DMS53 treated with DMSO at 0.1 percent for 48 hours (cell line): ENCODE measurements at regions not wholly inside any gene's neighbourhood (a gene's known extent, or its start where the extent isn't known, plus 50 kb on each side); places are given as distances from the start of the nearest gene placed in this dataset.
"Not testable (repeated sequence)": the region's sequence is repeated elsewhere in the genome, so short reads cannot be mapped to it uniquely, and the experiment has no call there.

Experiments
- DNase-seq: peaks from one replicate; lab custom pipeline; 2025; ENCODE audit not compliant: unreplicated experiment; lab: John Stamatoyannopoulos, UW

- DNase-seq, result no peak
These were observed 344.6 kb downstream of the MMUT start for GRCh38 chr6:49118478-49118877.

- no peak for DNase-seq
These were observed 352.1 kb downstream of the MMUT start for GRCh38 chr6:49110916-49111315.

GRCh38 chr6:49097664-49098063, 365.4 kb downstream of the MMUT start:
- not testable (repeated sequence) for DNase-seq

- DNase-seq, result no peak
These were observed 365.9 kb downstream of the MMUT start for GRCh38 chr6:49097116-49097515.

GRCh38 chr6:49088631-49089030, 374.4 kb downstream of the MMUT start:
- no peak for DNase-seq

DNA sequence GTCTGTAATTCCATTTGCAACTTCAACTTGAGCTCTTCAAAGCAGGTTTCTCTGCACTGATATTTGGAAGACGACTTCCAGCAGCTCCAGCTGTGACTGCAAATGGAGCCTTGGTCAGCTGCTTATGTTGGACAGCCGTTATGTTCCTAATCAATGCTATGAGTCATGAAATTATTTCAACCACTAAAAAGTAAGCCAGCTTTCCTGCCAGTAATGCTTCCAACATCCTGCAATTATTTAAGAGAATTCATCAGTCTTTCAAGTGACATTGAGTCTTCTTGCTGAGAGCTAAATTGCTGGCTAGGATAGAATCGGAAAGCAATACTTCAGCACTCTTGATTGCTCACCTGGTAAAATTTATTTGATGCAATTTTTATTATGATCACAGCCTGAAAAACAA, 375.7 kb downstream of the MMUT start:
- no peak for DNase-seq

GRCh38 chr6:49082611-49083010, 380.4 kb downstream of the MMUT start:
- DNase-seq, result no peak

- DNase-seq, result no peak
These were observed 390.0 kb downstream of the MMUT start for GRCh38 chr6:49072885-49073620.

- DNase-seq, result no peak
These were observed 390.9 kb downstream of the MMUT start for GRCh38 chr6:49072146-49072545.

- DNase-seq, result no peak
These were observed 392.6 kb downstream of the MMUT start for GRCh38 chr6:49070411-49070810.

GRCh38 chr6:49054311-49054710, 408.7 kb downstream of the MMUT start:
- no peak for DNase-seq

DNA sequence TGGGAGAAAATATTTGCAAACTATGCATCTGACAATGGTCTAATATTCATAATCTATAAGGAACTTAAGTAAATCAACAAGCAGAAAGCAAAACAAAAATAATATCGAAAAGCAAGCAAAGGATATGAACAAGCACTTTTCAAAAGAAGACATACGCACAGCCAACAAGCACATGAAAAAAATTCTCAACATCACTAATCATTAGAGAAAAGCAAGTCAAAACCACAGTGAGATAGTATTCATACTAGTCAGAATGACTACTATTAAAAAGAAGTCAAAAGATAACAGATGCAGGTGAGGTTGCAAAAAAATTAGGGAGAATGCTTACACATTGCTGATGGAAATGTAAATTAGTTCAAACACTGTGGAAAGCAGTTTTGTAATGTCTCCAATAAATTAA, 410.2 kb downstream of the MMUT start:
- no peak for DNase-seq

- no peak for DNase-seq
These were observed 411.8 kb downstream of the MMUT start for GRCh38 chr6:49051281-49051680.

DNA sequence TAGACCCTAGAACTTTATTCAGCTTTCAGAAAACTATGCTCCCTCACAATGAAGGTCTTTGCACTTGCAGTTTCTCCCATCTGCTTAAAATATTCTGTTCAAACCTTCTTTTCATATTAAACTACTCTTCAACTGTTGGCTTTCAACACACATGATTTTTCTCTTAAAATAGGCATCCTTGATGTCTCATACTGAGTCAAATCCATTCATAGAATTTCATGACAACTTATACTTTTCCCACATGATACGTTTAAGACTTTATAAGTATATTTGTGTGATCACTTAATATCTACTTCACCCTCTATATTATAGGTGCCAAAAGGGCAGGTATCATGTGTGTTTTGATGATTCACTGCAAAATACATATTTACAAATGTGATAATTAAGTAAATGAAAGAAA, 412.5 kb downstream of the MMUT start:
- DNase-seq, result no peak

DNA sequence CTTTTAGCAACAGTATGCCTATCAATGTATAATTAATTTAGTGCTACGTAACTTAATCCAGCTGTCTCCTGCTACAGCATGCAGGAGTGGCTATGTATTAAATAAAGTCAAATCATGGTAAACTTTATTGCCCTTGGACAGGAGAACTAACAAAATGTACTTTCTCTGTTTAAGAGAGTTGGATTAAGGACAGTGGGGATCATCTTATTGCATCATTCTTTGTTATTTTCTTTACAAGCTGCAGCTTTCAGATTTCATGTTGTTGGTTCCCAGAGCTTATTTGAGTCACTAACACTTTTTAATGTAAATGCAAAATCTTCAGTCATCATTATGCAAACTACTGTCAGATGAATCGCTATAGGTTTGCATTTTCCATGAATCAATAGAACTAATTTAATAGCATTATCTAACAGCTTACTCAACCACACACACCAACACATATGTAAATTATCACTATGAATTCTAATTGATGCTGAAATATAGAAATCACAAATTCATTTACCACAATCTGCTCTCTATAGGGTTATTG, 424.7 kb downstream of the MMUT start:
- DNase-seq, result no peak

DNA sequence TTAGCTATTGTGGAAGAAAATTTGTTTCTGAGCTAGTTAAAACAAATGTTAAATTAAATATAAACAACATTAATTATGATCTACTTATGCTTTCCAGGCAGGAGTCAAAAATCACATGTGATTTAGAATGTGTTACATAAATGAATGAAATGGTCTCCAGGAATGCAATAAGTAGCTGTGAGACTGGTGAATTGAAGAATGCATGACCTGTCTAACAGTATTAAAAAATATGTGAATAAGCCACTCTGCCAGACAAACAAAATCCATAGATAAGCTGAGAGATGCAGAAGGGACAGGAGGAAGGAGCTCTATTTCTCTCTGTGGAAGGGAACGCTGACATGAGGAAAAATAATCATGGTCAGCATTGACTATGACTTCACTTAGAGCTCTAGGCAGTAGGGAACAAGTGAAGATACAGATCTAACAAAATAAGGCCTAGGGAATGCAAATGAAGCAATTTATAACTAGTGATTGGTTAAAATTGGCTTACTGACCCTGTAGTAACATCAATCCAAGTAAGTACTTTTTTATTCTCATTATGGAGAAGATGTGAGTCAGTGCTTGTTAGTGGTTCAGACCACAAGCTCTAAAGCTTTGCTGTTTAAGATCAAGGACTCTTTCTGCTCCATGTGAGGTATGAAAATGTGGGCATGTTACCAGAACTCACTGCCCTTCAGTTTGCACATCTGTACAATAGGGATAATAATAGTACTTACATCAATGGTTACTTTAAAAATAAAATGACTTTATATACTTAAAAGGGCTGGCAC, 432.6 kb downstream of the MMUT start:
- no peak for DNase-seq

DNA sequence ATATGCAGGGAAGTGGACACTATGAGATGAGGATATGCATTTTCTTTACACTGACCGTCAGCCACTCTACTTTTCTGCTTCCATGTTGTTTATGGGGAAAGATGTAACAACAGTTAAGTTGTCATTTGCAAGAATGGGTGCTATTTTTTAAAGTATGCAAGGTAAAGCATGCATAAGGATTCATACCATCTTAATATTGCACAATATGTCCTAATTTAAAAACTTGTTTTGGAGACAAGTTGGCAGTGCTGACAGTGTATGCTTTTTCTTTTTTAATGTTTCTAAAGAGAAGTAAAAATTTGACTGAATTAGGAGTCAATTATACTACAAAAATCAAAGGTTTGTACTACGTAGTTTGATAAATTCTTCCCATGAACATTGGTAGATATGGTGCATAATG, 435.4 kb downstream of the MMUT start:
- no peak for DNase-seq

DNA sequence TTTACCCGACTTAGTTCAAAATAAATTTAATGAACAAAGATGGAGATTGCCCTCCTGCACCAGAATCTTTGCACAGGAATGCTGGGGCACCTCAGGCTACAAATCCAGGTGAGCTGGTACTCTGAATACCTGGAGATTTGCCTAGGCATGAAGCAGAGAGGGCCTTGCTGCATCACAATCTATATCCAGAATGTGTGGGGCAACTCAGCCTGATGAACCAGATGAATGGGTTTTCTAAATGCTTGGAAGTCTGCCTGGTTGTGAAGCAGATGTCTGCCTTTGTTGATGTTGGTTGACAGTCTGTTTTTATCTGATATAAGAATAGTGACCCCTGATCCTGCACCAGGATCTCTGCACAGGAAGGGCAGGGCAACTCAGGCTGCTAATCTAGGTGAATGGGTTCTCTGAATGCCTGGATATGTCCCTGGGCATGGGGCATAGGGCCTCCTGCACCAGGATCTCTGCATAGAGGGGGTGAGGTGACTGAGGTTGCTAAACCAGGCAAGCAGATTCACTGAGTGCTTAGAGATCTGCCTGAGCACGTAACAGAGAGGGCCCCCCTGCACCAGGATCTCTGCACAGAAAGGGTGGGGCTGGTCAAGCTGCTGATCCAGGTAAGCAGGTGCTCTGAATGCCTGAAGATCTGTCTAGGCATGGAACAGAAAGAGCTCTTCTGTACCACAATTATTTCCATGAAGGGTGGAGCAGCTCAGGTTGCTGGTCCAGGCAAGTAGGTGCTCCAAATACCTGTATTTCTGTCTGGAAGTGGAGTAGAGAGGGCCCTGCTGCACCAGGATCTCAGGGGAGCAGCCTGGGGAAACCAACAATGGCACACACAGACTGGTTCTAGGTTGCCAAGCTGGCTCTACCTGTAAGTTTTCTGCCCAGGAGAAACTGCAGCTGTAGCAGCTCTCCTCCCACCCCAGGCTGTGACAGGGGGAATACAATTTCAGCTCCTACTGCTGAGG, 437.5 kb downstream of the MMUT start:
- DNase-seq, result no peak

GRCh38 chr6:49004801-49005200, 458.3 kb downstream of the MMUT start:
- DNase-seq, result no peak

- DNase-seq, result no peak
These were observed 459.7 kb downstream of the MMUT start for GRCh38 chr6:49003348-49003747.

- DNase-seq, result no peak
These were observed 461.1 kb downstream of the MMUT start for GRCh38 chr6:49001856-49002541.
